ENCODE measurements at regions not wholly inside any gene's neighbourhood (a gene's known extent, or its start where the extent isn't known, plus 50 kb on each side); places are given as distances from the start of the nearest gene placed in this dataset.
"Not testable (repeated sequence)": the region's sequence is repeated elsewhere in the genome, so short reads cannot be mapped to it uniquely, and the experiment has no call there.

GRCh38 chr13:104614361-104615145 is 1548.3 kb upstream of the SLC10A2 start:
- no peak for DNase-seq (ENCODE audit: low spot score)

- DNase-seq (ENCODE audit: low spot score) = no peak
Measured at GRCh38 chr13:104608331-104608730, 1542.1 kb upstream of the SLC10A2 start.

- DNase-seq (ENCODE audit: low spot score) = not testable (repeated sequence)
Measured at GRCh38 chr13:104605435-104605834, 1539.2 kb upstream of the SLC10A2 start.

- no peak for DNase-seq (ENCODE audit: low spot score)
Measured at GRCh38 chr13:104597546-104598180, 1531.4 kb upstream of the SLC10A2 start.

- no peak for DNase-seq (ENCODE audit: low spot score)
Measured at GRCh38 chr13:104595511-104595910, 1529.3 kb upstream of the SLC10A2 start.

GRCh38 chr13:104594806-104595205 is 1528.6 kb upstream of the SLC10A2 start:
- DNase-seq (ENCODE audit: low spot score) = no peak

- DNase-seq (ENCODE audit: low spot score) = no peak
Measured at GRCh38 chr13:104593693-104594092, 1527.5 kb upstream of the SLC10A2 start.

- no peak for DNase-seq (ENCODE audit: low spot score)
Measured at GRCh38 chr13:104593251-104593576, 1527.0 kb upstream of the SLC10A2 start.

GRCh38 chr13:104592545-104593250 is 1526.5 kb upstream of the SLC10A2 start:
- DNase-seq (ENCODE audit: low spot score) = no peak

GRCh38 chr13:104592127-104592526 is 1525.9 kb upstream of the SLC10A2 start:
- DNase-seq (ENCODE audit: low spot score) = no peak

GRCh38 chr13:104586051-104586746 is 1520.0 kb upstream of the SLC10A2 start:
- no peak for DNase-seq (ENCODE audit: low spot score)

GRCh38 chr13:104584481-104584880 is 1518.3 kb upstream of the SLC10A2 start:
- DNase-seq (ENCODE audit: low spot score) = no peak

GRCh38 chr13:104580931-104581330 is 1514.7 kb upstream of the SLC10A2 start:
- DNase-seq (ENCODE audit: low spot score) = no peak

GRCh38 chr13:104577071-104577815 is 1511.0 kb upstream of the SLC10A2 start:
- no peak for DNase-seq (ENCODE audit: low spot score)

GRCh38 chr13:104571893-104572229 is 1505.6 kb upstream of the SLC10A2 start:
- DNase-seq (ENCODE audit: low spot score) = no peak

GRCh38 chr13:104571161-104571892 is 1505.1 kb upstream of the SLC10A2 start:
- DNase-seq (ENCODE audit: low spot score) = no peak

- DNase-seq (ENCODE audit: low spot score) = no peak
Measured at GRCh38 chr13:104567114-104567513, 1500.9 kb upstream of the SLC10A2 start.

- no peak for DNase-seq (ENCODE audit: low spot score)
Measured at GRCh38 chr13:104565888-104566287, 1499.7 kb upstream of the SLC10A2 start.

- no peak for DNase-seq (ENCODE audit: low spot score)
Measured at GRCh38 chr13:104553896-104554295, 1487.7 kb upstream of the SLC10A2 start.

GRCh38 chr13:104553186-104553585 is 1487.0 kb upstream of the SLC10A2 start:
- DNase-seq (ENCODE audit: low spot score) = no peak

- no peak for DNase-seq (ENCODE audit: low spot score)
Measured at GRCh38 chr13:104534847-104535246, 1468.6 kb upstream of the SLC10A2 start.
